ENCODE measurements at regions not wholly inside any gene's neighbourhood (a gene's known extent, or its start where the extent isn't known, plus 50 kb on each side); places are given as distances from the start of the nearest gene placed in this dataset.
"Not testable (repeated sequence)": the region's sequence is repeated elsewhere in the genome, so short reads cannot be mapped to it uniquely, and the experiment has no call there.

GRCh38 chr18:30142248-30142647 is 900.3 kb downstream of the DSC3 start:
- DNase-seq = no peak

- DNase-seq = not testable (repeated sequence)
Observed at GRCh38 chr18:30141506-30141905, 901.0 kb downstream of the DSC3 start.

GRCh38 chr18:30139631-30140287 is 902.8 kb downstream of the DSC3 start:
- no peak for DNase-seq

- DNase-seq = no peak
Observed at GRCh38 chr18:30135938-30136337, 906.6 kb downstream of the DSC3 start.

GRCh38 chr18:30134020-30134419 is 908.5 kb downstream of the DSC3 start:
- DNase-seq = no peak

- DNase-seq = no peak
Observed at GRCh38 chr18:30132959-30133358, 909.6 kb downstream of the DSC3 start.

GRCh38 chr18:30121397-30121796 is 921.1 kb downstream of the DSC3 start:
- no peak for DNase-seq

- no peak for DNase-seq
Observed at GRCh38 chr18:30113454-30113853, 929.1 kb downstream of the DSC3 start.

GRCh38 chr18:30106356-30106755 is 936.2 kb downstream of the DSC3 start:
- no peak for DNase-seq

- DNase-seq = no peak
Observed at GRCh38 chr18:30103881-30104280, 938.7 kb downstream of the DSC3 start.

GRCh38 chr18:30096796-30097195 is 945.7 kb downstream of the DSC3 start:
- DNase-seq = no peak

GRCh38 chr18:30094556-30094955 is 948.0 kb downstream of the DSC3 start:
- DNase-seq = no peak

- DNase-seq = no peak
Observed at GRCh38 chr18:30093376-30093775, 949.2 kb downstream of the DSC3 start.

- no peak for DNase-seq
Observed at GRCh38 chr18:30088238-30089015, 954.1 kb downstream of the DSC3 start.

GRCh38 chr18:30086351-30086750 is 956.2 kb downstream of the DSC3 start:
- DNase-seq = no peak

- no peak for DNase-seq
Observed at GRCh38 chr18:30081122-30081521, 961.4 kb downstream of the DSC3 start.

- no peak for DNase-seq
Observed at GRCh38 chr18:30072609-30073385, 969.7 kb downstream of the DSC3 start.

GRCh38 chr18:30066288-30066687 is 976.3 kb downstream of the DSC3 start:
- DNase-seq = no peak

- DNase-seq = no peak
Observed at GRCh38 chr18:30057398-30057797, 985.1 kb downstream of the DSC3 start.

GRCh38 chr18:30056528-30056927 is 986.0 kb downstream of the DSC3 start:
- DNase-seq = no peak

- no peak for DNase-seq
Observed at GRCh38 chr18:30044496-30044895, 998.0 kb downstream of the DSC3 start.

- DNase-seq = no peak
Observed at GRCh38 chr18:30039201-30039600, 1003.3 kb downstream of the DSC3 start.

- no peak for DNase-seq
Observed at GRCh38 chr18:30034818-30035217, 1007.7 kb downstream of the DSC3 start.

- no peak for DNase-seq
Observed at GRCh38 chr18:30016179-30016578, 1026.4 kb downstream of the DSC3 start.
